Endodermal cell (in vitro differentiated cells): ENCODE measurements at regions not wholly inside any gene's neighbourhood (a gene's known extent, or its start where the extent isn't known, plus 50 kb on each side); places are given as distances from the start of the nearest gene placed in this dataset.
A peak's percentile ranks its signal among the peaks of the same experiment; 100 is the strongest.

Experiments
- DNase-seq: peaks from one replicate; pipeline ENCODE4 v3.0.0-alpha.2; 2017
- H3K27ac ChIP-seq: 2 replicates; pipeline ENCODE4 v1.5.1; 2013; ENCODE audit warnings: mild to moderate bottlenecking, low read depth, low read length, moderate library complexity
- H3K27me3 ChIP-seq: 2 replicates; pipeline ENCODE4 v1.6.1; 2013; ENCODE audit warnings: mild to moderate bottlenecking, low read length, moderate library complexity; ENCODE audit not compliant: insufficient read depth, control insufficient read depth, poor library complexity, severe bottlenecking
- H3K36me3 ChIP-seq: 2 replicates; pipeline ENCODE4 v1.7.0; 2013; ENCODE audit warnings: mild to moderate bottlenecking, low read length, moderate library complexity; ENCODE audit not compliant: control insufficient read depth, insufficient read depth
- H3K4me1 ChIP-seq: one replicate; pipeline ENCODE4 v1.7.0; 2013; ENCODE audit warnings: low read length; ENCODE audit not compliant: control insufficient read depth, insufficient read depth
- H3K4me3 ChIP-seq: 2 replicates; pipeline ENCODE4 v1.5.1; 2013; ENCODE audit warnings: mild to moderate bottlenecking, low read length, moderate library complexity
- H3K9ac ChIP-seq: 2 replicates; pipeline ENCODE4 v1.6.1; 2013; ENCODE audit warnings: mild to moderate bottlenecking, low read length, moderate library complexity; ENCODE audit not compliant: poor library complexity, severe bottlenecking; ENCODE audit errors: extremely low read depth
- H3K9me3 ChIP-seq: 2 replicates; pipeline ENCODE4 v1.6.1; 2013; ENCODE audit warnings: mild to moderate bottlenecking, low read length, moderate library complexity; ENCODE audit not compliant: control insufficient read depth
- H3K27ac Mint-ChIP-seq: 2 replicates; pipeline ENCODE4 v1.8.0; 2020; ENCODE audit warnings: mixed read lengths
- H3K27me3 Mint-ChIP-seq: 2 replicates; pipeline ENCODE4 v1.8.0; 2021; ENCODE audit warnings: mild to moderate bottlenecking, mixed read lengths; ENCODE audit not compliant: insufficient read depth
- H3K36me3 Mint-ChIP-seq: 2 replicates; pipeline ENCODE4 v1.8.0; 2020; ENCODE audit warnings: low read depth, mixed read lengths
- H3K4me1 Mint-ChIP-seq: 2 replicates; pipeline ENCODE4 v1.8.0; 2020; ENCODE audit warnings: mixed read lengths
- H3K4me3 Mint-ChIP-seq: 2 replicates; pipeline ENCODE4 v1.8.0; 2020; ENCODE audit warnings: mild to moderate bottlenecking, moderate library complexity, mixed read lengths
- H3K9me3 Mint-ChIP-seq: 2 replicates; pipeline ENCODE4 v1.8.0; 2020; ENCODE audit warnings: mild to moderate bottlenecking, mixed read lengths
- WGBS, 2 experiments: methylation state at CpG; one replicate each; pipeline versions ENCODE4 v1.1.5 to v1.1.7; 2013; ENCODE audit warnings: missing lambda C conversion rate in 2 of 2, mixed read lengths in 1 of 2; ENCODE audit not compliant: insufficient coverage in 1 of 2, insufficient read length in 1 of 2; 5-methylcytosine and 5-hydroxymethylcytosine counted together
- TF ChIP-seq, protein P1 (sequence below): fragments of 200-600 bp; sonication (generic); conservative IDR thresholded peaks from 2 replicates; pipeline ENCODE4 v1.5.0; 2021; ENCODE audit warnings: antibody characterized with exemption, mild to moderate bottlenecking

DNA sequence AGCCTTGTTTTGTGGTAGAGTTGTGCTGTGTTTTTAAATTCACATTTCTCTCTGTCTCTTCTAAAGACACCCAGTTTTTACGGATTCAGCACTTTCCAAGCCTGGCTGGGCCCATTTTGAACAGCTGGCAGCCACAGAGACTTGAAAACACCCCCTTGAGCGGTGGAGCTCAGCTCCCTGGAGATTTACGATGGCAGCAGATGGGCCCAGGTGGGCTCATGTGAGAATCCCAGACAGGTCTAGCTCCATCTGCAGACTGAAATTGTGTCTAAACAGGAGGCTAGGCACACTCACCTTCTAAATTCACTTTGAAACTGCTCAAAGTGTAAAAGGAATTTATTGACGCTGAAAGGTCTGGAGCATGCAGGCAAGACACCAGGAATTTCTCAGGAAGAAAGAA lies 232.0 kb upstream of the HES1 start:
- WGBS, 2 experiments = 88 to 94% methylated on average over 3 to 4 of the region's 4 CpGs
- no peak overlapping the region for H3K4me3 ChIP-seq
- no peak overlapping the region for H3K9ac ChIP-seq
- Mint-ChIP-seq H3K4me3 (no peak overlapping the region), H3K27ac (no peak overlapping the region), H3K27me3 (peaks cover 4% of the 10 kb centered on the region), H3K4me1 (peaks cover 20% of the 10 kb centered on the region), H3K36me3 (no peaks in the 10 kb centered on the region), H3K9me3 (peaks cover 8% of the 10 kb centered on the region)
- H3K9me3 ChIP-seq = peaks cover 14% of the 10 kb centered on the region
- peak overlapping the region; percentile 96 for H3K27ac ChIP-seq
- H3K36me3 ChIP-seq = no peaks in the 10 kb centered on the region
- peaks cover 9% of the 10 kb centered on the region for H3K4me1 ChIP-seq
- TF ChIP-seq, protein P1, sequence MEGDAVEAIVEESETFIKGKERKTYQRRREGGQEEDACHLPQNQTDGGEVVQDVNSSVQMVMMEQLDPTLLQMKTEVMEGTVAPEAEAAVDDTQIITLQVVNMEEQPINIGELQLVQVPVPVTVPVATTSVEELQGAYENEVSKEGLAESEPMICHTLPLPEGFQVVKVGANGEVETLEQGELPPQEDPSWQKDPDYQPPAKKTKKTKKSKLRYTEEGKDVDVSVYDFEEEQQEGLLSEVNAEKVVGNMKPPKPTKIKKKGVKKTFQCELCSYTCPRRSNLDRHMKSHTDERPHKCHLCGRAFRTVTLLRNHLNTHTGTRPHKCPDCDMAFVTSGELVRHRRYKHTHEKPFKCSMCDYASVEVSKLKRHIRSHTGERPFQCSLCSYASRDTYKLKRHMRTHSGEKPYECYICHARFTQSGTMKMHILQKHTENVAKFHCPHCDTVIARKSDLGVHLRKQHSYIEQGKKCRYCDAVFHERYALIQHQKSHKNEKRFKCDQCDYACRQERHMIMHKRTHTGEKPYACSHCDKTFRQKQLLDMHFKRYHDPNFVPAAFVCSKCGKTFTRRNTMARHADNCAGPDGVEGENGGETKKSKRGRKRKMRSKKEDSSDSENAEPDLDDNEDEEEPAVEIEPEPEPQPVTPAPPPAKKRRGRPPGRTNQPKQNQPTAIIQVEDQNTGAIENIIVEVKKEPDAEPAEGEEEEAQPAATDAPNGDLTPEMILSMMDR = no peak
- DNase-seq = no peak
- no peaks in the 10 kb centered on the region for H3K27me3 ChIP-seq

DNA sequence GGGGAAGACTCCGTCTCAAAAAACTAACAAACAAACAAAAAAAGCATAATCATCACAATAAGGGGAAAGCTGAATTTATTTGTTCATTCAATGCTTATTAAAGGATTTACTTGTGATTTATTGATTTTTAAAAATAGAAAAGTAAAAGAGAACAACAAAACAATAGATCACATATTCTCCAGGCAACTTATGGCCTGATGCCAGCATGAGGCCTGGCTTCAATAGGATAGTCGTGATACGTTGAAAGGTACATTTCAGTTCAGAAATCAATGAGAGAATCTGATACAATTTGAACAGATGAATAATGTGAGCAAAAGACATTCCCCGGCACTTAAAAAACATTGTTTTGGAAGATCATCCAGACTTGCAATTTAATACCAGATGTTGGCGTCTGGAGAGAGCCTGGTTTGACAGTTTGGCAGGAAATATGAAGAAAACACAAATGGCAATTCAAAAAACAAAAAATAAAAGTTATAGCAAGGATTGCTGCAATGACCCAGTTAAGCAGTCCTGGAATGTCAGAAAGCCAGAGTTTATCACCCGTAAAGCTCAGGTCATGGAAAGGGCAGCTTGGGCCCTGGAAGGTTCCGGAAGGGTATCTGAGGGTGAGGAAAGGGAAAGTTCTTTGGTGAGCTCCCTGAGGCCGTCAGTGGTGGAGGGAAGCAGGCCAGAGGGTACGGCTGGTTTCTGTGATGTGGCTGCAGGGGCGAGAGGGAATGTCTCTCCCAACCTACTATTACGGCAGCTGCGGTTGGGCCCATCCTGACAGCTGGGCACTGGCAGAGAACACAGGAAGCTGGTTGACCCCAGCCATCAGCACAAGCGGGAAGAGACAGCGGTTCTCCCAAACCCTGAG lies 230.2 kb upstream of the HES1 start:
- no peak overlapping the region for H3K4me3 Mint-ChIP-seq

DNA sequence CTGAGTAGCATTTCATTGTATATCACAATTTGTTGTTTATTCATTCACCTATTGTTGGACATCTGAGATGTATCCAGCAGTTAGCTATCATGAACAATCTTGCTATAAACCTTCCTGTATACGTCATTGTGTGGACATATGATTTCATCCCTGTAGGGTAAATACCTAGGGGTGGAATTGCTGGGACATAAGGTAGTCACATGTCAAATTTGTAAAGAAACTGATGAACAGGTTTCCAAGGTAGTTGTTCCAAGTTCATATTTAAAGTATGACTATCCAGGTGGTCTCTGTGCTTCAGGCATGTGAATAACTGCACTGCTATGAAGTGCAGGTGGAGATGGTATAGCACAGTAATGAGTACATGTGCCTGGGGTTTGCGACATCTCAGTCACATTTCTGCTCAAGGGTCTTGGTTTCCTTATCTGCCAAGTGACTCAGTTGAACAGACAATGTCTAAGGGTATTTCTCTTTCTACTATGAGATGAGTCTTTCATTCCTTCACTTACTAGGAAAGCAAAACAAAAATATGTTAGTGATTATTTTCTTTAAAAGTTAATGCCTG lies 229.0 kb upstream of the HES1 start:
- H3K4me3 Mint-ChIP-seq = no peak overlapping the region
- Histone ChIP-seq H3K36me3 (no peaks in the 10 kb centered on the region), H3K9ac (no peak overlapping the region), H3K9me3 (peaks cover 7% of the 10 kb centered on the region), H3K4me3 (no peak overlapping the region), H3K4me1 (peaks cover 21% of the 10 kb centered on the region), H3K27ac (no peak overlapping the region), H3K27me3 (no peaks in the 10 kb centered on the region)
- WGBS, 2 experiments = 98 to 100% methylated on average over 1 to 2 of the region's 2 CpGs
- H3K36me3 Mint-ChIP-seq = no peaks in the 10 kb centered on the region
- H3K27ac Mint-ChIP-seq = no peak overlapping the region
- TF ChIP-seq, protein P1 = no peak
- DNase-seq = no peak
- peaks cover 4% of the 10 kb centered on the region for H3K27me3 Mint-ChIP-seq
- no peaks in the 10 kb centered on the region for H3K9me3 Mint-ChIP-seq
- H3K4me1 Mint-ChIP-seq = peaks cover 40% of the 10 kb centered on the region

More for the DNA sequence above, 230.2 kb upstream of the HES1 start:
- Histone ChIP-seq H3K4me3 (no peak overlapping the region), H3K4me1 (peaks cover 15% of the 10 kb centered on the region), H3K9me3 (peaks cover 12% of the 10 kb centered on the region), H3K36me3 (no peaks in the 10 kb centered on the region), H3K27ac (no peak overlapping the region), H3K27me3 (no peaks in the 10 kb centered on the region), H3K9ac (no peak overlapping the region)
- TF ChIP-seq, protein P1 = no peak
- Mint-ChIP-seq H3K36me3 (no peaks in the 10 kb centered on the region), H3K27me3 (peaks cover 4% of the 10 kb centered on the region), H3K27ac (no peak overlapping the region), H3K4me1 (peaks cover 28% of the 10 kb centered on the region), H3K9me3 (peaks cover 6% of the 10 kb centered on the region)
- WGBS, 2 experiments = 91 to 93% methylated on average over 12 to 14 of the region's 14 CpGs
- no peak for DNase-seq
